ENCODE measurements at regions not wholly inside any gene's neighbourhood (a gene's known extent, or its start where the extent isn't known, plus 50 kb on each side); places are given as distances from the start of the nearest gene placed in this dataset.
A peak's percentile ranks its signal among the peaks of the same experiment; 100 is the strongest.

- no peak for DNase-seq (ENCODE audit: low read depth)
Observed at GRCh38 chr2:102078773-102079172, 63.8 kb upstream of the IL1R1 start.

GRCh38 chr2:102080451-102081242 lies 61.9 kb upstream of the IL1R1 start:
- peak; percentile 12 for DNase-seq (ENCODE audit: low read depth)

DNA sequence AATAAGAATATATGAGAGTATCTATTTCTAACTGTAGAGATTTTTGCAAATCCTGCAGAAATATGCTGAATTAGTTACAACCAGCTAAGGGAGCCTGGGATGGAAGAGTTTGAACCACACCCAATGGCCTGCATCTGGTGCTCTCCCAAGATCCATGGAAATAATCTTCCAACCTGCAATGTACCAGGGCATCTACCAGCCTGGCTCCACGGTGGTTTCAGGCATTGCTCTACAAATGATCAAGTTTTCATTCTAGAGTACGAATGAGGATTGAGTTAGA lies 61.4 kb upstream of the IL1R1 start:
- DNase-seq (ENCODE audit: low read depth) = no peak

DNA sequence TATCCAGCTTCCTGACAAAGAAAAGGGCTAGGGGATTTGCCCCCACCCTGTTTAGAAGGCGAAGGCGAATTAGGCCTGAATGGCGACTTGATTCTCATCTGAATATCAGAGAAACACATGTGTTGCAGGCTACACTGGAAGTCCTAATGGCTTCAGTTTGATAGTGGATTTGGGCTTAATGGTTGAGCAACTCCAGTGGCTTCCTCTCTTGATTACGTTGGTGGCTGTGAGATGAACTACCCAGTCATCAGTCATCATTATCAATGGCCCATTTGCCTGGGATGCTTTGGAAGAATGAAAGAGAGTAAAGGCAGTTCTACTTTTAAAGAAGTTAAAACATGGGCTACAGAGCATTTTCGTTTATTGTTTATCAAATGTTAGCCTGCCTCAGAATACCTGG lies 60.9 kb upstream of the IL1R1 start:
- DNase-seq (ENCODE audit: low read depth) = no peak

DNA sequence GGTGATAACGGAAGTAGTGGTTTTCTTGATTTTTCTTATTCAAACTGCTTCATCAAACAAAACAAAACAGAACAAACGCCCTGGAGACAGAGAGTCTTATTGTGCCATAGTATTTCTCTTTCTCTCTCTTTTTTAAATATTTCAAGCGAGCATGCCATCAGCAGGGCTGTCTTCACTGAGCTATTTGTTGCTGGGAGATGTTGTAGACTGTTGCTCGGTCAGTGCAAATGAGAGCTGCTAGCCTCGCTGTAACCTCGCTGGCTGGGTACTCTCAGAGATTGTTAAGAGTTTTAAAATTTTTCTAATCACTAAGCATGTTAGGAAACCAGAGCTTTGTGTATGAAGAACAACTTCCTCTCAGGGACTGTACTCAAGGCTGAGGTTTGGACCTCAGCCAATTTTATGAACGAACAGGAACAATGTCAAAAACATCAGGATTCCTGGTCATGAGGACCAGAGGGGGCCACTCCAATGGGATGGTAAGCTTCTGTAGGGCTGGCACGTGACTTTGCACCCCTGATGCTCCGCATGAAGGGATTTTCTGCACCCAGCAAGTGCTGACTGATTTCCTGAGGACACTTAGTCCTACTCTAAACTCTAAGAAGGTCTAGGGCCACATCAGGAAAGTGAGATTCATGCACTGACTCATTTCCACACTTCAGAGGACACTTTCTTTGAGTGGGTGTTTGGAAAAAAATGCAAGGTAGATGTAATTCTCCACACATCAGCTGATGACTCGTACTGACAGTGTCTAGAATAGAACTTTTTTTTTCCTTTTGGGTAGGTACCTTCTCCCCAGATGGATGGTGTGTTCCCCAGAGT lies 59.8 kb upstream of the IL1R1 start:
- peak; percentile 38 for DNase-seq (ENCODE audit: low read depth)

DNA sequence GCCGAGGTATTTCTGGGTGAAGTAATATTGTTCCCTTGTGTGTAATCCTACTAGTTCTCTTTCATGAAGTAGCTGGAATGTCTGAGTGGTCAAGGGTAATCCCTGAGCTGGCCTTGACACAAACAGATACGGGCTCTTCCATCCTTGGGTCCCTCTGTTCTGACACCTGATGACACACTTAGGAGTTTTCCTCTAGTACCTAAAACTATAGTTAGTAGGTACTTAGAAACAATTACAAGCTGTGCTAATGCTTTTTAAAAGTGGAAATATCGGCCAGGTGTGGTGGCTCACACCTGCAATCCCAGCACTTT lies 59.2 kb upstream of the IL1R1 start:
- no peak for DNase-seq (ENCODE audit: low read depth)

- no peak for DNase-seq (ENCODE audit: low read depth)
Observed at GRCh38 chr2:102084651-102085050, 57.9 kb upstream of the IL1R1 start.

DNA sequence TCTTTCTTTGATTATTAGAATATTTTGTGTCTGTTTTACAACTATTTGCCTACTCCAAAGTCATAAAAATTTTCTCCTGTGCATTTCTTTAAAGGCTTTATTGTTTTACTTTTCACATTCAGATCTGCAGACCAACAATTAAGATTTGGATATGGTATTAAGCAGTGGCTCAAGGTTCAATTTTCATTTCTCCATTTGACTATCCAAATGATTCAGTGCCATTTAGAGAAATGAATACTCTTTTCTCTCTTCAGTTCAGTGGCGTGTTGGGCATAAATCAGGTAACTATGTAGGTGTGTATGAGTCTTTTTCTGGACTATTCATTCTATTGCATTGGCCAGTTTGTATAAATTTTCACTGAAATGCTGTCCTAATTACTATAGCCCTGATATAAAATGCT lies 57.3 kb upstream of the IL1R1 start:
- DNase-seq (ENCODE audit: low read depth) = no peak

- no peak for DNase-seq (ENCODE audit: low read depth)
Observed at GRCh38 chr2:102086150-102086872, 56.2 kb upstream of the IL1R1 start.

DNA sequence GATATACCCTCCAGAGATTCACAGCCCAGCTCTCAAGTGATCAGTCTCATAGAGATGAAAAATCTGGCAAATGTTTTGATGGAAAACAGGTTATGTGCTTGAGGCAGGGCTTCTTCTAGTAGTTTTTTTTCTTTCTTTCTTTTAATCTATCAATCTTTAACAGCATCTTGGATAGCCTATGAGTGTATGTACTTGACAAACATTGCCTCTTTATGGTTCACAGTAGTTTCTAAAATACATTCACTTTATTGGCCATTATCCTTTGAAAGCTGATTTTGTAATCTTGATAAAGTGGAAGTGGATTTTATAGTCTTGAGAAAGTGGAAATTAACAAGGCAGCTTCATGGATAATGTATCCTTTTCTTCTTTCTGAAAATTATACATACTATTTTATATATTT lies 51.4 kb upstream of the IL1R1 start:
- no peak for DNase-seq (ENCODE audit: low read depth)

DNA sequence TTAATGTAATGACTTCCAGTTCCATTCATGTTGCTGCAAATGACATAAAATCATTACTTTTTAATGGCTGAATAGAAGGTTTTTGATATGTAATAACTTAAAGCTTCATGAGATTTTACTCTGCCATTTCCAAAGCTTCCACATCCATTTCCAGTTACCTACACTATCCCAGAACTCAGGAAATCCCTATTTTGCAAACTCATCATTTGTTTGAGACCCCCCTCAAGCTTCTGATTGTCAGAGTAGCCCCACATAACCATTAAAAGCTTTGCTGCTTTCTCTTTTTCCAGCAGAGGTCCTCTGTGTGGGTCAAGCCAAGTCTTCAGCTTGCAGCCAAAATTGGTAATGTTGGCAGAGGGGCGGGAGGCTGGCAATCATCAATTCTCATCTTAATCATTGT lies 50.6 kb upstream of the IL1R1 start:
- no peak for DNase-seq (ENCODE audit: low read depth)

GRCh38 chr2:102092535-102092934 lies 50.0 kb upstream of the IL1R1 start:
- DNase-seq (ENCODE audit: low read depth) = no peak

Data from GM04504 (cell line).